HCT116 (cell line): ENCODE measurements at regions not wholly inside any gene's neighbourhood (a gene's known extent, or its start where the extent isn't known, plus 50 kb on each side); places are given as distances from the start of the nearest gene placed in this dataset.

Experiments used
- ATAC-seq: fragments of 200-7000 bp; cut with Tn5 transposase; 2 replicates; pipeline ENCODE4 v1.9.1; 2020; ENCODE audit warnings: mild to moderate bottlenecking, moderate library complexity
- BruUV-seq: library from RNA; stranded (reverse); fragments of 400-500 nt; replicated peaks from 2 replicates; lab custom pipeline; 2021; lab: Mats Ljungman, UMichigan
- CTCF ChIA-PET: fragments of 300-600 bp; sonication (Branson Sonifier 250); formaldehyde crosslinking; loops from one replicate; lab custom pipeline; 2021; ENCODE audit warnings: antibody characterized with exemption; lab: Charles Lee
- POLR2A ChIA-PET: fragments of 300-600, 350-600 bp; sonication (Branson Sonifier 250); formaldehyde crosslinking; loops from one replicate; lab custom pipeline; 2021; ENCODE audit warnings: antibody characterized with exemption; lab: Charles Lee
- RAD21 ChIA-PET, 2 experiments: fragments of 300-600 bp; sonication (Branson Sonifier 250); formaldehyde crosslinking; loops; one replicate each; lab custom pipeline; 2023; ENCODE audit warnings: low total read pairs in 2 of 2; ENCODE audit not compliant: uncharacterized antibody in 2 of 2, unreplicated experiment in 2 of 2, low non-redundant PET in 1 of 2; lab: Charles Lee
- DNase-seq: peaks from one replicate; pipeline ENCODE4 v3.0.0-alpha.2; 2010; ENCODE audit warnings: low read depth, low spot score
- H2AFZ ChIP-seq: fragments of 200-600 bp; shearing (Covaris generic), sonication (generic); 2 replicates; pipeline ENCODE4 v1.6.1; 2017; ENCODE audit warnings: low read depth, mixed run types, mixed read lengths, antibody characterized with exemption, low read length; ENCODE audit not compliant: poor library complexity, severe bottlenecking
- H3K27ac ChIP-seq: 2 replicates; pipeline ENCODE4 v1.5.1; 2012; ENCODE audit warnings: low read depth, low read length
- H3K27me3 ChIP-seq: fragments of 200-600 bp; sonication (generic); 2 replicates; pipeline ENCODE4 v1.6.1; 2016; ENCODE audit warnings: mixed run types, low read length, mixed read lengths; ENCODE audit not compliant: insufficient read depth
- H3K36me3 ChIP-seq, 2 experiments: fragments of 200-500 bp in 1 of 2; fragments of 200-600 bp in 1 of 2; sonication (Bioruptor generic) in 1 of 2; sonication (generic) in 1 of 2; 2 replicates each; pipeline versions ENCODE4 v1.5.1 to v1.6.1; 2014 to 2016; ENCODE audit warnings: low read length in 2 of 2, inconsistent platforms in 1 of 2, mixed read lengths in 1 of 2, mixed run types in 1 of 2; ENCODE audit not compliant: insufficient read depth in 2 of 2, control insufficient read depth in 1 of 2
- H3K4me1 ChIP-seq, 2 experiments: fragments of 200-600 bp in 1 of 2; sonication (generic) in 1 of 2; 2 replicates each; pipeline versions ENCODE4 v1.5.1 to v1.6.1; 2012 to 2017; ENCODE audit warnings: low read length in 2 of 2, inconsistent platforms in 1 of 2, mild to moderate bottlenecking in 1 of 2, mixed read lengths in 1 of 2, mixed run types in 1 of 2, moderate library complexity in 1 of 2; ENCODE audit not compliant: insufficient read depth in 2 of 2, control insufficient read depth in 1 of 2
- H3K4me2 ChIP-seq: fragments of 200-600 bp; sonication (generic); 2 replicates; pipeline ENCODE4 v1.6.1; 2017; ENCODE audit warnings: mixed run types, low read length, mixed read lengths
- H3K4me3 ChIP-seq, 2 experiments: fragments of 200-600 bp in 1 of 2; sonication (generic) in 1 of 2; replicated peaks in 1 of 2; 2 replicates each; pipeline ENCODE4 v1.5.1; 2011 to 2016; ENCODE audit warnings: low read length in 2 of 2, control low read depth in 1 of 2, low read depth in 1 of 2, mild to moderate bottlenecking in 1 of 2, mixed read lengths in 1 of 2, mixed run types in 1 of 2
- H3K79me2 ChIP-seq: fragments of 200-600 bp; sonication (generic); 2 replicates; pipeline ENCODE4 v1.6.1; 2017; ENCODE audit warnings: mild to moderate bottlenecking, mixed run types, low read length, moderate library complexity, mixed read lengths; ENCODE audit not compliant: insufficient read depth
- H3K9ac ChIP-seq: fragments of 200-600 bp; sonication (generic); 2 replicates; pipeline ENCODE4 v1.6.1; 2016; ENCODE audit warnings: low read length, mixed read lengths
- H3K9me2 ChIP-seq: fragments of 200-600 bp; sonication (generic), shearing (Covaris generic); 2 replicates; pipeline ENCODE4 v1.6.1; 2017; ENCODE audit warnings: mixed run types, mild to moderate bottlenecking, moderate library complexity; ENCODE audit not compliant: insufficient read depth
- H3K9me3 ChIP-seq, 2 experiments: fragments of 200-500 bp in 1 of 2; fragments of 200-600 bp in 1 of 2; sonication (Bioruptor generic) in 1 of 2; sonication (generic) in 1 of 2; 2 replicates each; pipeline ENCODE4 v1.6.1; 2014 to 2017; ENCODE audit warnings: low read length in 2 of 2, mixed read lengths in 2 of 2, inconsistent platforms in 1 of 2, low read depth in 1 of 2, mild to moderate bottlenecking in 1 of 2, mixed run types in 1 of 2, moderate library complexity in 1 of 2; ENCODE audit not compliant: control insufficient read depth in 1 of 2, insufficient read depth in 1 of 2
- H4K20me1 ChIP-seq: fragments of 200-600 bp; sonication (generic), shearing (Covaris generic); 2 replicates; pipeline ENCODE4 v1.6.1; 2017; ENCODE audit warnings: mixed run types, mild to moderate bottlenecking, moderate library complexity; ENCODE audit not compliant: insufficient read depth
- ATF3 ChIP-seq: IDR thresholded peaks from 2 replicates; pipeline ENCODE4 v1.6.1; 2012
- CBX3 ChIP-seq: IDR thresholded peaks from 2 replicates; pipeline ENCODE4 v1.6.1; 2012; ENCODE audit warnings: low read depth
- CTCF ChIP-seq, 3 experiments: fragments of 200-600 bp in 1 of 3; sonication (generic) in 1 of 3; IDR thresholded peaks in 2 of 3; conservative IDR thresholded peaks in 1 of 3; 2 replicates each; pipeline ENCODE4 v1.5.1; 2012 to 2017; ENCODE audit warnings: low read depth in 2 of 3, low read length in 2 of 3, antibody characterized with exemption in 1 of 3, borderline replicate concordance in 1 of 3, control low read depth in 1 of 3, mild to moderate bottlenecking in 1 of 3, mixed read lengths in 1 of 3, mixed run types in 1 of 3, moderate library complexity in 1 of 3; ENCODE audit not compliant: insufficient read depth in 1 of 3
- EGR1 ChIP-seq: IDR thresholded peaks from 2 replicates; pipeline ENCODE4 v1.6.1; 2012; ENCODE audit warnings: low read depth
- FOSL1 ChIP-seq: IDR thresholded peaks from 2 replicates; pipeline ENCODE4 v1.6.1; 2012; ENCODE audit warnings: low read depth
- JUND ChIP-seq: IDR thresholded peaks from 2 replicates; pipeline ENCODE4 v1.6.1; 2012
- POLR2AphosphoS5 ChIP-seq: IDR thresholded peaks from 2 replicates; pipeline ENCODE4 v1.6.1; 2011; ENCODE audit warnings: mild to moderate bottlenecking, low read depth, low read length, moderate library complexity
- SIN3A ChIP-seq: IDR thresholded peaks from 2 replicates; pipeline ENCODE4 v1.6.1; 2012; ENCODE audit warnings: low read depth
- YY1 ChIP-seq: IDR thresholded peaks from 2 replicates; pipeline ENCODE4 v1.6.1; 2011; ENCODE audit warnings: low read length, low read depth, moderate library complexity, mild to moderate bottlenecking; ENCODE audit not compliant: insufficient replicate concordance; ENCODE audit errors: extremely low read depth
- intact Hi-C: fragments of 100-400 bp; cut with micrococcal nuclease; formaldehyde crosslinking; loops from 2 replicates; pipeline ENCODE4 v1.10.0; 2022

- DNase-seq, result peak; percentile 19
- no TSS peak for BruUV-seq
- intact Hi-C loops, result no loop called here
Measured at GRCh38 chr2:83689402-83689801, 769.7 kb downstream of the SUCLG1 start.

GRCh38 chr2:83686863-83687262 is 772.2 kb downstream of the SUCLG1 start:
- POLR2A ChIA-PET, result no interaction called here
- TF ChIP-seq YY1 (no peak), ATF3 (no peak), SIN3A (no peak), POLR2AphosphoS5 (no peak), CTCF (IDR thresholded peaks at IDR 0.05 in 2 of 3, conservative IDR thresholded peaks at IDR 0.05 in 1 of 3; ENCODE audit: borderline replicate concordance in 1 of 3, insufficient read depth in 1 of 3, low read depth in 2 of 3, low read length in 2 of 3) (no peak), CBX3 (no peak), EGR1 (no peak)

More at GRCh38 chr2:83689402-83689801, 769.7 kb downstream of the SUCLG1 start:
- ChIA-PET POLR2A (interaction anchor here (1.4 kb wide), 1 partner anchor 11 kb away, joined by 3 read pairs; no protein-coding TSS in a partner anchor), CTCF (no interaction called here), RAD21 (no interaction called here)
- Histone ChIP-seq H3K27me3 (no peaks in the 10 kb centered on the region), H3K4me3 (no peak overlapping the region), H3K9ac (no peak overlapping the region), H3K27ac (no peak overlapping the region), H2AFZ (no peak overlapping the region), H3K36me3 (no peaks in the 10 kb centered on the region), H3K9me3 (no peaks in the 10 kb centered on the region), H4K20me1 (no peaks in the 10 kb centered on the region), H3K4me1 (0 out of 4 replicates have a peak, but pooled peaks cover 0 to 4% of the 10 kb centered on the region in 2 experiments), H3K79me2 (no peaks in the 10 kb centered on the region), H3K4me2 (no peak overlapping the region), H3K9me2 (no peaks in the 10 kb centered on the region)
- ATAC-seq, result no peak
- peak; percentile 57 for TF ChIP-seq FOSL1
- TF ChIP-seq CTCF (IDR thresholded peaks at IDR 0.05 in 2 of 3, conservative IDR thresholded peaks at IDR 0.05 in 1 of 3; ENCODE audit: borderline replicate concordance in 1 of 3, insufficient read depth in 1 of 3, low read depth in 2 of 3, low read length in 2 of 3), result no peak
- peak; percentile 48; the same call in 1 of the 2 replicates for TF ChIP-seq JUND
- no peak for TF ChIP-seq EGR1
- no peak for TF ChIP-seq YY1

More at GRCh38 chr2:83686863-83687262, 772.2 kb downstream of the SUCLG1 start:
- no peaks in the 10 kb centered on the region for H3K36me3 ChIP-seq
- no peak overlapping the region for H3K4me3 ChIP-seq
- no peak overlapping the region for H2AFZ ChIP-seq
- DNase-seq (no peak), ATAC-seq (no peak)
- H4K20me1 ChIP-seq, result no peaks in the 10 kb centered on the region
- no peaks in the 10 kb centered on the region for H3K9me3 ChIP-seq
- H3K79me2 ChIP-seq, result no peaks in the 10 kb centered on the region
- no peak overlapping the region for H3K27ac ChIP-seq
- H3K4me2 ChIP-seq, result no peak overlapping the region
- no peaks in the 10 kb centered on the region for H3K9me2 ChIP-seq
- CTCF ChIA-PET, result no interaction called here
- intact Hi-C loops, result no loop called here
- H3K9ac ChIP-seq, result no peak overlapping the region
- no peaks in the 10 kb centered on the region for H3K27me3 ChIP-seq
- RAD21 ChIA-PET, result no interaction called here
- BruUV-seq, result no TSS peak
- H3K4me1 ChIP-seq, result 0 out of 4 replicates have a peak, but pooled peaks cover 0 to 4% of the 10 kb centered on the region in 2 experiments
